Caki2 (cell line): ENCODE measurements at regions not wholly inside any gene's neighbourhood (a gene's known extent, or its start where the extent isn't known, plus 50 kb on each side); places are given as distances from the start of the nearest gene placed in this dataset.
"Not testable (repeated sequence)": the region's sequence is repeated elsewhere in the genome, so short reads cannot be mapped to it uniquely, and the experiment has no call there.

ENCODE experiments used
- DNase-seq: peaks from one replicate; pipeline ENCODE4 v3.0.0-alpha.2; 2015; ENCODE audit warnings: low read depth
- in situ Hi-C: cut with HindIII; loops from 2 replicates; pipeline ENCODE4 v1.10.0; 2016; ENCODE audit warnings: low sequenced_read_pairs, low pct_unique_long_range_greater_than_20kb, mixed read lengths

- no peak for DNase-seq
- in situ Hi-C loops = no loop called here
These were observed 206.9 kb downstream of the SYK start for GRCh38 chr9:91008568-91008967.

- DNase-seq = no peak
- in situ Hi-C loops = no loop called here
These were observed 210.3 kb downstream of the SYK start for GRCh38 chr9:91011891-91012290.

- no peak for DNase-seq
- in situ Hi-C loops = no loop called here
These were observed 211.6 kb downstream of the SYK start for GRCh38 chr9:91012933-91013841.

GRCh38 chr9:91017245-91017644, 215.6 kb downstream of the SYK start:
- in situ Hi-C loops = no loop called here
- DNase-seq = no peak

- in situ Hi-C loops, DNase-seq: not testable (repeated sequence)
These were observed 218.3 kb downstream of the SYK start for GRCh38 chr9:91019871-91020270.

- DNase-seq, in situ Hi-C loops: not testable (repeated sequence)
These were observed 220.0 kb downstream of the SYK start for GRCh38 chr9:91021656-91022055.

- in situ Hi-C loops = no loop called here
- DNase-seq = no peak
These were observed 222.1 kb downstream of the SYK start for GRCh38 chr9:91023741-91024140.

GRCh38 chr9:91024841-91025240, 223.2 kb downstream of the SYK start:
- DNase-seq = no peak
- in situ Hi-C loops = no loop called here

GRCh38 chr9:91025856-91026255, 224.2 kb downstream of the SYK start:
- no peak for DNase-seq
- in situ Hi-C loops = no loop called here

GRCh38 chr9:91026266-91026665, 224.6 kb downstream of the SYK start:
- no peak for DNase-seq
- in situ Hi-C loops = no loop called here

GRCh38 chr9:91027005-91027404, 225.4 kb downstream of the SYK start:
- in situ Hi-C loops = no loop called here
- DNase-seq = no peak

GRCh38 chr9:91028166-91028827, 226.7 kb downstream of the SYK start:
- DNase-seq = no peak

GRCh38 chr9:91029650-91030361, 228.2 kb downstream of the SYK start:
- DNase-seq = no peak
- in situ Hi-C loops = no loop called here

More at GRCh38 chr9:91028166-91028827, 226.7 kb downstream of the SYK start:
- in situ Hi-C loops = no loop called here

GRCh38 chr9:91032121-91032531, 230.5 kb downstream of the SYK start:
- in situ Hi-C loops = no loop called here
- DNase-seq = no peak

- in situ Hi-C loops = no loop called here
- no peak for DNase-seq
These were observed 231.7 kb downstream of the SYK start for GRCh38 chr9:91033270-91033669.

GRCh38 chr9:91033797-91034196, 232.2 kb downstream of the SYK start:
- no peak for DNase-seq
- in situ Hi-C loops = no loop called here

- no peak for DNase-seq
- in situ Hi-C loops = no loop called here
These were observed 232.9 kb downstream of the SYK start for GRCh38 chr9:91034521-91034920.

- no peak for DNase-seq
- in situ Hi-C loops = no loop called here
These were observed 233.6 kb downstream of the SYK start for GRCh38 chr9:91034976-91035824.
